Germinal center (tissue), 1 donor: ENCODE measurements at regions not wholly inside any gene's neighbourhood (a gene's known extent, or its start where the extent isn't known, plus 50 kb on each side); places are given as distances from the start of the nearest gene placed in this dataset.
"Not testable (repeated sequence)": the region's sequence is repeated elsewhere in the genome, so short reads cannot be mapped to it uniquely, and the experiment has no call there.

Experiments used
- DNase-seq: peaks from one replicate; pipeline ENCODE4 v3.0.0; 2012; ENCODE audit warnings: mixed read lengths, low spot score

- DNase-seq, result no peak
Observed at GRCh38 chr4:138437263-138437851, 195.2 kb upstream of the SLC7A11 start.

- not testable (repeated sequence) for DNase-seq
Observed at GRCh38 chr4:138435733-138436132, 193.6 kb upstream of the SLC7A11 start.

GRCh38 chr4:138435046-138435445 lies 192.9 kb upstream of the SLC7A11 start:
- not testable (repeated sequence) for DNase-seq

GRCh38 chr4:138428611-138429010 lies 186.5 kb upstream of the SLC7A11 start:
- no peak for DNase-seq

- no peak for DNase-seq
Observed at GRCh38 chr4:138426786-138427185, 184.6 kb upstream of the SLC7A11 start.

GRCh38 chr4:138420471-138420870 lies 178.3 kb upstream of the SLC7A11 start:
- no peak for DNase-seq

- DNase-seq, result no peak
Observed at GRCh38 chr4:138414202-138414601, 172.1 kb upstream of the SLC7A11 start.

- no peak for DNase-seq
Observed at GRCh38 chr4:138413273-138413672, 171.1 kb upstream of the SLC7A11 start.

- no peak for DNase-seq
Observed at GRCh38 chr4:138412847-138413246, 170.7 kb upstream of the SLC7A11 start.

GRCh38 chr4:138410266-138410665 lies 168.1 kb upstream of the SLC7A11 start:
- DNase-seq, result no peak

GRCh38 chr4:138409670-138410069 lies 167.5 kb upstream of the SLC7A11 start:
- DNase-seq, result no peak

GRCh38 chr4:138408758-138409157 lies 166.6 kb upstream of the SLC7A11 start:
- DNase-seq, result no peak

- no peak for DNase-seq
Observed at GRCh38 chr4:138407329-138407728, 165.2 kb upstream of the SLC7A11 start.

GRCh38 chr4:138406876-138407275 lies 164.7 kb upstream of the SLC7A11 start:
- DNase-seq, result no peak

- no peak for DNase-seq
Observed at GRCh38 chr4:138405934-138406567, 163.9 kb upstream of the SLC7A11 start.

- no peak for DNase-seq
Observed at GRCh38 chr4:138405466-138405891, 163.3 kb upstream of the SLC7A11 start.

- DNase-seq, result no peak
Observed at GRCh38 chr4:138404801-138405200, 162.7 kb upstream of the SLC7A11 start.

- DNase-seq, result no peak
Observed at GRCh38 chr4:138404251-138404650, 162.1 kb upstream of the SLC7A11 start.

- DNase-seq, result no peak
Observed at GRCh38 chr4:138401334-138401733, 159.2 kb upstream of the SLC7A11 start.

GRCh38 chr4:138400543-138400942 lies 158.4 kb upstream of the SLC7A11 start:
- no peak for DNase-seq

GRCh38 chr4:138400066-138400465 lies 157.9 kb upstream of the SLC7A11 start:
- no peak for DNase-seq

- no peak for DNase-seq
Observed at GRCh38 chr4:138399081-138399480, 156.9 kb upstream of the SLC7A11 start.

GRCh38 chr4:138398322-138398721 lies 156.2 kb upstream of the SLC7A11 start:
- DNase-seq, result no peak
